HepG2 (cell line): ENCODE measurements at regions not wholly inside any gene's neighbourhood (a gene's known extent, or its start where the extent isn't known, plus 50 kb on each side); places are given as distances from the start of the nearest gene placed in this dataset.
"Not testable (repeated sequence)": the region's sequence is repeated elsewhere in the genome, so short reads cannot be mapped to it uniquely, and the experiment has no call there.

Source experiments
- GTF3A ChIP-seq: sonication (generic); formaldehyde crosslinking; conservative IDR thresholded peaks from 2 replicates; pipeline ENCODE4 v1.4.0; 2020; ENCODE audit warnings: mild to moderate bottlenecking, missing genetic modification reagents
- TMF1 ChIP-seq: sonication (generic); formaldehyde crosslinking; IDR thresholded peaks from 2 replicates; pipeline ENCODE4 v1.8.1; 2022; ENCODE audit warnings: low read depth, missing genetic modification reagents

DNA sequence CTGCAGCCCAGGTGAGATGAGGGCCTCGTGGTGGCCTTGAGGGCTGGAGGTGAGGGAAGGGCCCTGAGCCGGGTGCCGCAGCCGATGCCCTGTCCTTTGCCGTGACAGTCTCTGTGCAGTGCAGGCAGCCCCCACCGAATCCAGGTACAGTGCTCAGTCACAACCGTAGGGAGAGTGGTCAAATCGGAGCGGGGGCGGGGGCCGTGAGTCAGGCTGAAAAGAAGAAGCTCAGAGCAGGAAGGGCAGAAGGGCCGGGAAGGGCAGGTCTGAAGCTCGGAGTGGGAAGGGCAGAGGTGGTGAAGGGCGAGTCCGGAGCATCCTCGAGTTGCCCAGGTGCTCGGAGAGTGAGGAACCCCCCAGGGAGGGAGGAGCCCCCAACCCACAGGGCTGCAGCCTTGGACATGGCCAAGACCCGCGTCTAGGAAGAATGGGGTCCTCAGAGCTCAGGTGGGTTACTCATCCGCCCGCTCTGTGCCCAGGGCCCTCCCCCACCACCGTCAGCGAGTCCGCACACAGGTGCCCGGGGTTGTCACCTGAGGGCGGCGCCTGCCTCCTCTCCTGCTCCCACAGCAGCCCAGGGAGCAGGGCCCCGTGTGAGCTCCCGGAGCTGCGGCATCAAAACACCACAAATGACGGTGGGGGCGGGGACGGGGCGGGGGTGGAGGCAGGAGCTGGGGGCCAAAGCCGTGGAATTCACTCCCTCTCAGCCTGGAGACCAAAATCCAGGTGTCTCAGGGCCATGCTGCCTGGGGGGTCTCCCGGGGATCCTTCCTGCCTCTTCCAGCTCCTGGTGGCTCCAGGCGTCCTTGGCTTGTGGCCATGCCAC is 179.7 kb upstream of the ZNF469 start:
- TF ChIP-seq GTF3A, TMF1 (CRISPR knock-in tag): not testable (repeated sequence)
